GM21717 (cell line): ENCODE measurements at regions not wholly inside any gene's neighbourhood (a gene's known extent, or its start where the extent isn't known, plus 50 kb on each side); places are given as distances from the start of the nearest gene placed in this dataset.
"Not testable (repeated sequence)": the region's sequence is repeated elsewhere in the genome, so short reads cannot be mapped to it uniquely, and the experiment has no call there.

ENCODE experiments used
- ATAC-seq: cut with Tn5 transposase; IDR thresholded peaks from one replicate; pipeline ENCODE4 v1.9.1; 2021; ENCODE audit warnings: mild to moderate bottlenecking, moderate library complexity; ENCODE audit not compliant: unreplicated experiment

DNA sequence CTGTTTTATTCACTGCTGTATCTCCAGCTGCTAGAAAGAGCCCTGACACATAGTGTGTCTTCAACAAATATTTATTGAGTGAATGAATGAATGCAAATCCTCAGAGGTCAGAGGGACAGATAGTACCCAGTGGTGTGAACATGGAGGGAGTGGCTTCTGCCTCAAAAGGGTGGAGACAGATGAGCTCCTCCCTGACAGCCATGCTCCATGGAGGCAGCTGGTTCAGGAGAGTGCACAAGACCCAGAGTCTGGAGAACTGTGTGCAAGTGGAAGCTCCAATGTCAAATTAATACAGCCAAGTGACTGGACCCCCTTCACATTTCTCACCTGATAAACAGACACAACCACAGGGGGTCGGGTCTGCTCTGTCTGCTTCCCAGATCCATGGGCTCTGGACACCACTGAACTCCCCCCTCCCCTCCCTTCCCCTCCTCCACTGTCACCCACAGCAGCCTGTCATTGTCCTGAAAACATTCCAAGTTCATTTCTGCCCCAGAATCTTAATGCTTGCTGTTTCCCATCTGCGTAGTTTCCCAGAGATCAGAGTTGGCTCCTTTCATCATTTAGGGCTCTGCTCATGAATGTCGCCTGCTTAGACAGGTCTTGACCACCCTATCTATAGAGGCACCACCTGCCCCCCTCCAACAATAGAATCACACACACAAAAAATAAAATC lies 312.9 kb upstream of the PODXL start:
- ATAC-seq, result no peak

DNA sequence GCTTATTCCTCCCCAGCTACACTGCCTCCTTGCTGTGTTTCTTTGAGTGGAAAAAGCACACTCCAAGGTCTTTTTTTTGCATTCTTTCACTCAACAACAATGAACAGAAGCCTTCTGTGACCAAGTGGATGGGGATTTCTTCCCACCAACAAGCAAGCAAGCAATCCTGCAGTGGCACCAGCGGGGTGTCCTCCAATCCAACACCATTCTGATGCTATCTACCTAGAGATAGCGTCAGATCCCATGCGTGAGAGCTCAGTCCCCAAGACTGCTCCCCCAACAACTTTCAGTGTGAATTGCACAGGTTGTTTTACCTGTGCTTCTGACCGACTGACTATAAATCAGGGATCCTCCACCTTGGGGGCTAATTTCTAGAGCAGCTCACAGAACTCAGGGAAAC lies 311.0 kb upstream of the PODXL start:
- ATAC-seq, result no peak

DNA sequence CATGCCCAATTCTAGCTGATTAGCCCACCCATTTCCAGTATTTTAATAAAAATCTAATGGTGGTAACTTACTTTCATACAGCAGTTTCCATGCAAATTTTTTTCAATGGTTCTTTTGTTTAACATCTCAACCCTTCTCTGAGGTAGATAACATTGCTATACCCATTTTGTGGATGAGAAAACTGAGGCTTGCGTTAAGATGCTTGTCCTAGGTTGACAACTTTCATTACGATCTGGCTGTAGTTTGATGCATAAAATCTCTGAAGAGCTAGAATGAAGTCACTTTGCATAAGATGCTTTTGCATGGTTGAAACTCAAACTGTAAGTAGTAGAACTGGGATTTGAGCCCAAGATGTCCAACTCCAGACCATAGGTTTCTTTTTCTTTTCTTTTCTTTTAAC lies 309.5 kb upstream of the PODXL start:
- ATAC-seq, result no peak

DNA sequence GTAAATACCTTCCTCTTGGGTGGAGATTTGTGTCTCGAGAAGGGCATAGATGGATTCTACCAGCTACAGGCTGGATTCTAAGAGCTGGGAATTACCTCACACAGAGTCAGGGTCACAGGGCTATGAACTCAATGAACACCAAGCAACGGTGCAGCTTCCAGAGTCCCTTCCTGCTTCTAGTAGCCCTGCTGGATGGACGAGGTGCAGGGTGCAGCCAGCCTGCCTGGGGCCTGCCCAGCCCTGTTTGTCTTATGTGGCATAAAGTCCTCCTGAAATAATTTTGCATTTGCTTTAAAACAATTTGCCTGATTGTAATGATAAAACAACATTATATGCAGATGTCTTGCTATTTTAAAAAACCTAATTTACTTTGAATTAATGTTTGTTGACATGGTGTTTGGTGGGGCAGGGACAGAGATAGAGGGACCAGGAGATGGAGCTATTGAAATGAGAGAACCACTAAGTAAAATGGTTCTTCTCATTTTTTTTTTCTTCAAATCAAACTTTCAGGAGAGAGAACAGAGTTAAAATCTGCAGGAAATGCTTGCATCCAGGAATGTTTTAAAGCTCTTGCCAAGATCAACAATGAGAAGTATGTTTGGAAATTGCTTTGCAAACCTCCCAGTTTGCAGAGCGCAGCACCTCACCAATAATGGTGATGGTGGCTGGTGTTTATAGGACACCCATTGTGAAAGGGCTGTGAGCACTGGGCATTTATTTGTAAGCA lies 305.4 kb upstream of the PODXL start:
- ATAC-seq, result no peak

DNA sequence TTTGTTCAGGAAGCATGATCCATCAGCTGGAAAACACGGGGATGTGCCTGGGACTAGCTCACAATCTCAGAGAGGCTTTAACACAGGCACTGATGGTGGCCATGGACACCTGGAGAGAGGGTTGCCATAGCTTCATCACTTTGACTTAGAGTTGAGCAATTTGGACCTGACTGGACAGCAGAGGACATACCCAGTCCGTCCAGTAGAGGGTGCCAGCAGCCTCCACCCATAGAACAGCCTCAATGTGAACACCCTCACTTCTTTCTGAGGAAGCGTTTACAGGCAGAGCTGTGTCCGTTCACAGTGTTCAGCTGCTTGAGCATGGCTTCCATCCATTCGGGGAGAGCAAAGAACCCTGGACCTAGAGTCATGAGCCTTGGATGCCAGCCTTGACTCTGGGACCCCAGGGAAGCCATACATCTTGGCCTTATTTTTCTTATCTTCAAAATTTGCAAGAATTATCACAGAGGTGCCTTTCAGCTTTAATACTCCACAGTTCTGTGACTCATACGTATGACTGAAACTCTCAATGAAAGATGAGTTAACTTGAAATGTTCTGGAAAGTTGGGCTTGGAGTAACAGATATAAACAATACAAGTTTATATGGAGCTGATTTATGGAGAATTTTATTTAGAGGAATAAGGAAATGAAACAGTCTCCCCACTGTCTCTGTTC lies 302.9 kb upstream of the PODXL start:
- peak; percentile 76 for ATAC-seq

DNA sequence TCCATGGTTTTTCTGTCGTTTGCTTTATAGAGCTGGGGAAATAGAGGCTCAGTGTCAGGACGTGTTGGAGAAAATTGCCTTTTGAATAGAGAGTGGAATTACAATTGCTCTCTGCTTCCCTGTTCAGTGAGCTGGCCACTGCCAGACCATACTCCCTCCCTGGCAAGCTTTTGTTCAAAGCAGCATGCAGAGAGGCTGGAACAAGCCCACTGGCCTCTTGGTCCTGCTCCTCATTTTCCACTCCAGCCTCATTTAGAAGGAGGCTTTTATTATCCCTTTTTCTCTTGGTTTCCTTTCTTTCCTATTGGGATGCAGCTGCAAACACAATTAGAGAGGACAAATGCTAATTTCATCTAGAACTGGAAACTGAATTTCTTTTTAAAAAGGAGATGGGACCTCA lies 302.2 kb upstream of the PODXL start:
- ATAC-seq, result no peak

DNA sequence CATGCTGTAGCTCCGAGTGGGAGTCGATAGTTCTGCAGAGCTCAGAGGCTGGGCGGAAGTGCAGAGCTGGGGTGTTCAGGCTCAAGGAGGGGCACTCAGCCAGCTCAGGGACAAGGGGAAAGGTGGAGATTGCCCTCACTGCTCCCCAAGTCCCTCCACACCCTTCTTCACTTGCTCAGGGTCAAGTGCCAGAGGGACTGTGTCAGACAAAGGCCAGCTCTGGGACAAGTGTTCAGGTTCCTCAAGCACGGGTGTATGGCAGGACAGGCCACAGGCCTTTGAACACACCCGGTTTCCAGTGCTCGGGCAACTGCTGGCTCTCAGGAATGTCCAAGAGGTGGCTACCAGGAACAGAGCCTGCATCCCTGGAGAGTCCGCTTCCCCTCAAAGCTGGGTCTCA lies 293.0 kb upstream of the PODXL start:
- ATAC-seq, result no peak

DNA sequence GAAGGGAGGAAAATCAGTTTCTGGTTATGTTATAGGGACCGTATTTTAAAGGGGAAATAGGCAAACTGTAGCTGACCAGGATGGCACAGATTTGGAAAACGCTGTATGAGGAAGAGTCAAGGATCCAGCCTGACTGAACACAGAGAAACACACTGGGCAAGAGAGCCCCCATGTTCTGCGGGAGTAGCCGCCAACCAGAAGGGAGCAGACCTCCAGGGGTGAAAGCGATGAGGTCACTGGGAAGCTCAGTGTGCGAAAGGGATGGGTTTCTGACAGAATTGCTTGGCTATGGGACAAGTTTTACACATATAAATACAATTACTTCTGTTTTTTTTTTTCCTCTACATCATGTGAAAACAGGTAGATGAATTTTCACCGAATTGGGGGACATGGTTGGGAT lies 291.6 kb upstream of the PODXL start:
- no peak for ATAC-seq

DNA sequence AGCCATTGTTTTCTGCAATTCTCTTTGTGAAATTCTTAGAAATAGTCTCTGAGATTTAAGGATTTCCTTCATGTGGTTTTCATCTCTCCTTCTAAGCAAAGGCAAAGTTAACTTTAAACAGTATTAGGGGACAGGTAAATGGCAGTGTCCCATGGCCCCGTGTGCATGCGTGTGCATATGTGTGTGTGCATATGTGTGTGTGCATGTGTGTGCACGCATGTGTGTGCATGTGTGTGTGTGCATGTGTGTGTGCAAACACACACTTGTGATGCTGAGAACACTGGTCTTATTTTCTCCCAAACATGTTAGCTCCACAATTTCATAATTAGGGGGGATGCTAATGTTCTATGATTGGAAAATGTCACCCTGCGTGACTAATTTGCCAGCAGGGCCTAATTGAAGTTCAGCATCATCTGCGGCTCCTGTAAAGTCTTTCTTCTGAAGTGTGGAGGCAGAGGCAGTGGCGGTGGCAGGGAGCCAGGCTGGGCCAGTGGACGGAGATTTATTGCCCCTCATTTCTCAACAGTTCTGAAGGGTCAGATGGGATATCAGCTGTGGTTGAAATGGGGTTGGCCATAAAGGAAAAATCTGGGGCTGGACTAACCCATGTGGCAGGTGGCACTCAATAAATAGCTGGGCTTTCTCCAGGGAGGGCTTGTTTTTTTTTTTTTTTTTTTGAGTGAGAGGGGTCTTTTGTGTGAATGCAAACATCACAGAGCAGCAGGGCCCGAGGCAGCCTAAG lies 289.3 kb upstream of the PODXL start:
- no peak for ATAC-seq

DNA sequence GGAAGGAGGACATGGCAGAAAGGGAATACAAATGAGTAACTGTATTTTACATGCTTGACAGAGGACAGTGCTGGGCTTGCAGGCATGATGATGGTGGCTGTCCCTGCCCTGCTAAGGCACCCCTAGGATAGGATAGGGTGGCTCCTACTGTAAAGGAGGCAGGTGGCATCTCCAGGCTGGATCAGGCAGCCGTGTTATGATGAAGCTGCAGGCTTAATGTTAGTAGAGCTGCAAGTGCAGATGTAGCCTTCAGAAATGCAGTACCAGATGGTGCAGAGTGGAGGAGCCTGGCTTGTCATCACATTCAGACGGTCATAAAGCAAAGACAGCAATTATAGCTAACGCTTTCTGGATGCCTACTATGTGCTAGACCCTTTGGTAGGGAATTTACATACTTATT lies 287.9 kb upstream of the PODXL start:
- ATAC-seq, result no peak

DNA sequence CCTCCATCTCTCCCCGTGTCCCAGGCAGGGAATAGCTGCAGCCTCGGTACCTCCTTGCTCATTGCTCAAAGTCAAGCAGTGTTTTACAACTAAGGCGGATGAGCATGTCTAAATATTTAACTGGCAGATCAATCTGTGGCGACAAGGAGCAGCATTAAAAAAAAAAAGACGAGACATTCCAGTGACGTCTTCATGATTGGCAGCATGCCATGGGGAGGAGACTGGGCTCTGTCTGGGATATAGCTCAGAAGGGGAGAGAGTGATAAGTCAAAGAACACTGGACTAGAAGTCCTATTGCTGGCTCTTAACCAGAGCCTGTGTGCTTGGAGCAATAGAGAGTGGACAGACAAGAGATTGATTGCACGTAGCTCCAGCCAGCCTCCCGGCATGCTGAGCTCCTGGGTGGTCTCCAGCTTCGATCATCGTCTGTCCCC lies 287.5 kb upstream of the PODXL start:
- no peak for ATAC-seq

DNA sequence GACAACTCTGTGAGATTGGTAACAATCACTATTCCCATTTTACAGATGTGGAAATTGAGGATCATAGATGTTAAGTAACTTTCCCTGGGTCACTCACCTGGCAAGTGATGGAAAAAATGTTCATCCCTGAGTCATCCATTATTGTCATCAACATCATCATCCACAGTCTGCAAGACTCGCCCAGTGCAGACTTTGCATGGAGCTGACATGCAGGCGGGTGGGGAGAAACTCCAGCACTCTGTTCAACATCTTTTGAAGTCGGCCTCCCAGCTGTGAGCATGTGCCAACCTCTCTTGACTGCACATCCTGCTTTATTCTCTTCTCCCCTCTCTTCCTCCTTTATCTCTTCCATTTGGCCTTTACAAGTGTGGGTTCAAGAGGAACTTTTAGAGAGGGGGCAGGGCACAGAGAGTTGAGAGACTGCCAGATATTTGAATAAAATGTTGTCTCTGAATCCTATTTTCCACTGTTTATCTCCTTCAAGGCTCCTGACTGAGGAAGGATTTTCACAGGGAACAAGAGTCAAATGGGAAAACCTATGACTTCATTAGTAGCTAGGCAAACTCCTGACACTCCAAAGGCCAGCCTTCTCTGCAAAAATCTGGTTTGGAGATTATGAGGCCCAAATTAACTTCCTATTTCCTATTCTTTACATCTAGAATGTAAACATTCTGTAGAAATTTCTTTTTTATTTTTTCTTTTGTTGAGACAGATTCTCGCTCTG lies 283.7 kb upstream of the PODXL start:
- no peak for ATAC-seq

DNA sequence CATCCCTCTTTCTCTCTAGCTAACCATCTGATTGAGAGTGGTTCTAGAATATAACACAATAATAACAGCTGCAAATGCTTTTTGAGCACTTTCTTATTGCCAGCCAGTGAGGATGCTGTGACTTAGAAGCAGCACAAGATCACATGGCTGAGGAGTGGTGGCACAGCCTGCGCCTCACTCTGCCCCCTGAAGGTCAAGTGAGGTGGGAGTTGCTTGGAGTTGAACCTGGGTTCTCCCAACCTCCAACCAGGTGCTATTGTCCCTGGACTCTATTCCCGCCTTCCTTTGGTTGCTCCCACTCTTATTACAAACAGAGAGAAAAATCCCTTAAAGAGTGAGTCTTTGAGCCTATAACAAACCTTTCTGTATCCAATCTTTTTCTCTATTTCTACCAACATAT lies 280.3 kb upstream of the PODXL start:
- ATAC-seq, result no peak

DNA sequence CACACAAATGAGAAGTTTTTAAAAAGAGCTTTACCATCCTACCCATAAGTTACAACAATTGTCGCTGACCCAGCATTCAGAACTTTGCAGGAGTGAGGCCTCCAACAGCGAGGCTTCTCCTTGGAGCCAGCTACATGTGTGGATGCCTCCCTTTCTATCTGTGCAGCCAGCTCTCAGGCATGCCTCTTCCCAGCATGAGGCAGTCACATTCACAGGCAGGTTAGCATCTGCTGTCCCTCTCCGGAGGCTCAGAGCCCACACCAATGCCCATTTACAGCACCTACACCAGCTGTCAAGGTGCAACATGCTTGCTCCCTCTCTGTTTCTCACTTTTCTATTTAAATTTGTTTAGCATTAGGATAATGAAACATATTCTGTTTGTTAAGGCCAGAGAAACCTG lies 278.7 kb upstream of the PODXL start:
- no peak for ATAC-seq

DNA sequence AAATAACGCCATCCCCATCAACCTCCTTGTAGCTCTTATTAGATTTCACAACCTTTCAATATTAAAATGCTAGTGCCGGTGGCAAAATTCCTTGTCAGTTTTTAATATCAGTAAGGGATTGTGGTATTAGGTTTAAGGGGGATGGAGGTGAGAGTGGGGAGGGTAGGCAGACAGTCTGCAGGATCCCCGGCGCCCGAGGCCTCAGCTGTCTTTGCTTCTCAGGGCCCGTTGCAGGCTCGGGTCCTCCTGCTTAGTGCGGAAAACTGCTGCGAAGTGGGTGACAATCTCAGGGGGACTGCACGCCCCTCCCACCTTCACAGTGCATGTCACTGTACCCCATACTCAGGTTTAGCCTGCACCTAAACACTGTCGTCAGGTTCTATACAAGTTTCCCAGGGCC lies 274.3 kb upstream of the PODXL start:
- no peak for ATAC-seq

DNA sequence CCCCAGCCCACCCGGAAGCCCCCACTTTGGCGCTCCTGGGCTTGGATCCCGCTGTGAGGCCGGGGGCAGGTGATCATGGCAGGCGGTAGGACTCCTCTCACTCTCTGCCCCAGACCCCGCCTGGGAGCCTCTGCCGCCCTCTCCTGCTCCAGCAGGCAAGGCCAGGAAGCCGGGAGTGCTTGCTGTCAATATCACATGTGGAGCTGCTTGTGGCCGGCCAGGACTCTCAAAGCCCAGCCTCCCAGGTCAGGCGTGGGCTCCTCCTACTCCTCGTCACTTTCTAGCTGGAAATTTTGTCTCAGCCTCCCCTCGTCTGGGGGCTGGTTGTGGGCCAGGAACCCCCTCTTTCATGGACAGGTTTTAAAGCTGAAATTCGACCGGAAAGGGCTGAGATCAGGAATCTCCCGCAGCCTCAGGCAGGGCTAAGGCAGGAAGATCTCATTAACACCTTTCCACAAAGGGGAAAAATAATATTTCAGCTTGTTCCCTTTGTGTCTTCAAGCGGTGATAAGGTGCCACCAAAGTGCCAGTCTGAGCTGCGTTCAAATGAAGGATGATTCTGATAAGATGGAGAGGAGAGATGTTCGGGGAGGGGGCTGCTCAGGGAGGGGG lies 273.6 kb upstream of the PODXL start:
- no peak for ATAC-seq

DNA sequence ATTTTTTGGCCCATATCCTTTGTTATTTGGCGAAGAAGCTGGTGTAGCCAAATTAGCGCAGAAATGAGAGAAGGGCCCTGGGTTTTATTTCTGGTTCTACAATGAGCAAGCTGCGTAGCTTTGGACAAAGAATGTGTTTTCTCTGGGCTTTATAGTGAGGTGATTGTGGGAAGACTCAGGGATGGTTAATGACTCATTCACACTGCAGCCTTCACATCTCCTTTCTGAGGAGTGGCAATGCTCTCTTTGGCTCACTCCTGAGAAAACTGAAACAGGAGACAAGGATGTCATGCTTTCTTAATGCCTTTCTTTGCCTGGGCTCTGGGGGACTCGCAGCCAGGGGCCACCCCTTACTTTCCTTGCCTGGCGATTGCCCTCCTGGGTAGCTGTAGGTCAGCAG lies 271.0 kb upstream of the PODXL start:
- no peak for ATAC-seq

DNA sequence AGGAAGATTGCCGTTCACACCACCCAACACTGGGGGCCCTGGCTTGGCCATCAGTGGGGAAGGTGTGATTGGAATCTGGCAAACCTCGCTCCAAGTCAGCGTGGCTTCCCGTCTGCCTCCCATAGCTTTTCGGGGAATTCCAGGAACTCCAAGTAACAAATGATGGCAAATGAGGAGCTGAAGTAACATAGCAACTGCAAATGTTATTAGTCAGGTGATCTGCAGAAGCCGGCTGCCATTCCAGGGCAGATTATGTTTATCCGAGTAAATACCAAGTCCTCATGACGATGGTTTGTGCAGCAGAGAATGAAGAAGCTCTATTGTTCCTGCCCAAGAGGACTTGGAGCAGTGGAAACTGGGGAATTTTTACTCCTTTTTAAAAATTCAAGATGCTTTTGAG lies 270.5 kb upstream of the PODXL start:
- ATAC-seq, result no peak

DNA sequence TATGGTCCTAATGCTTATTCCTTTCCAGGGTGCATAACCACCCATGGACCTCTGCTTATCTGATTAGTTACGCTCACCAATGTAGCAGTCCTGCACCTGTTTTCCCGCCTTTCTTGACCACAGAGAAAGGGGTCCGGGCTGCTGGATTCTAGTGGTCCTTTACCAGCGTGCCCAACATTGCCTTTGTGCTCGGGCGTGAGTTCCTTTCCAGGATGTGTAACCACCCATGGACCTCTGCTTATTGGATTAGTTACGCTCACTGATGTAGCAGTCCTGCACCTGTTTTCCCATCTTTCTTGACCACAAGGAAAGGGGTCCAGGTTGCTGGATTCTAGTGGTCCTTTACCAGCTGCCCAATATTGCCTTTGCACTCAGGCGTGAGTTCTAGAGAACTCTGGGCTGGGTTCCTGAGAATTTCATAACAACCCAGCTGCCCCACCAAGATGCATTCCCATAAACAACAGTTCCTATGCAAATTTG lies 267.6 kb upstream of the PODXL start:
- not testable (repeated sequence) for ATAC-seq

DNA sequence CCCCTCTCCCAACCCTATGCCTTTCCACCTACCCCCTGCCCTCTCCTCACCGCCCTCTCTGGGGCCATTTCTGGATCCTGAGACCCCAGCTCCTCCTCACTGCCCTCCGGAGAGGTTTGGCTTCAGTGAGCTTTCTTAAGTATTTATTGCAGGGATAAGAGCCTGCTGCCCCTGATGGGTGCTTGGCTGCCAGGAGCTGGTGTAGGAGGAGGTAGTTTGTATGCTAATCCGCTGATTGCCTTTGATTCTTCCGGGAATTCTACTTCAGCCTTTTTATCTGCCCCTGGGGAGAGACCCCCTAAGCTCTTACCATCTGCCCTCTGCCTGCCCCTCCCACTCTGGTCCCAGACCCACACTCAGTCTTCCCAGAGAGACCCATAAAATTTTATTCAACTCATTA lies 263.5 kb upstream of the PODXL start:
- ATAC-seq, result no peak
